ENCODE measurements at regions not wholly inside any gene's neighbourhood (a gene's known extent, or its start where the extent isn't known, plus 50 kb on each side); places are given as distances from the start of the nearest gene placed in this dataset.

- TF ChIP-seq REST (IDR thresholded peaks at IDR 0.05; ENCODE audit: low read depth): no peak
- no peak for TF ChIP-seq CTCF (IDR thresholded peaks at IDR 0.05 in 2 of 3, conservative IDR thresholded peaks at IDR 0.05 in 1 of 3; ENCODE audit: borderline replicate concordance in 1 of 3, insufficient read depth in 1 of 3, low read depth in 2 of 3, low read length in 2 of 3)
- TF ChIP-seq EZH2phosphoT487 (IDR thresholded peaks at IDR 0.05; ENCODE audit: borderline replicate concordance): no peak
- no peak for TF ChIP-seq SRF (IDR thresholded peaks at IDR 0.05; ENCODE audit: low read depth)
- no peak for TF ChIP-seq POLR2AphosphoS5 (IDR thresholded peaks at IDR 0.05; ENCODE audit: low read depth, low read length)
- TF ChIP-seq FOSL1 (IDR thresholded peaks at IDR 0.05; ENCODE audit: low read depth): no peak
- no peak for TF ChIP-seq ZFX (IDR thresholded peaks at IDR 0.05)
- no peak for TF ChIP-seq SIN3A (IDR thresholded peaks at IDR 0.05; ENCODE audit: low read depth)
- no peak for TF ChIP-seq ATF3 (IDR thresholded peaks at IDR 0.05)
- TF ChIP-seq POLR2A (IDR thresholded peaks at IDR 0.05; ENCODE audit: borderline replicate concordance, extremely low read depth, insufficient read depth, insufficient read length): no peak
- no peak for TF ChIP-seq RAD21 (IDR thresholded peaks at IDR 0.05; ENCODE audit: low read depth)
- no peak for TF ChIP-seq EZH2 (IDR thresholded peaks at IDR 0.05)
- TF ChIP-seq MAX (IDR thresholded peaks at IDR 0.05): no peak
- TF ChIP-seq EGR1 (IDR thresholded peaks at IDR 0.05; ENCODE audit: low read depth): no peak
These were observed 112.3 kb upstream of the IRF2BP2 start for GRCh38 chr1:234722270-234722704.
